GM12878 (cell line): ENCODE measurements at regions not wholly inside any gene's neighbourhood (a gene's known extent, or its start where the extent isn't known, plus 50 kb on each side); places are given as distances from the start of the nearest gene placed in this dataset.

ENCODE experiments used
- BHLHE40 ChIP-seq, 2 experiments: fragments of 450-650 bp in 1 of 2; IDR thresholded peaks; 2 replicates each; pipeline ENCODE4 v1.6.1; 2011 to 2017; ENCODE audit warnings: low read depth in 2 of 2, borderline replicate concordance in 1 of 2, improper control_type of control experiment in 1 of 2, low read length in 1 of 2, mild to moderate bottlenecking in 1 of 2
- CBFB ChIP-seq: IDR thresholded peaks from 2 replicates; pipeline ENCODE4 v1.6.1; 2016; ENCODE audit warnings: antibody characterized with exemption, low read depth
- CTCF ChIP-seq, 3 experiments: IDR thresholded peaks in 2 of 3; conservative IDR thresholded peaks in 1 of 3; 2 replicates each; pipeline ENCODE4 v1.5.1; 2011; ENCODE audit warnings: low read depth in 3 of 3, low read length in 3 of 3, mild to moderate bottlenecking in 3 of 3, control low read depth in 2 of 3, moderate library complexity in 2 of 3, inconsistent platforms in 1 of 3, mixed read lengths in 1 of 3; ENCODE audit not compliant: control insufficient read depth in 2 of 3, insufficient read depth in 1 of 3; ENCODE audit errors: extremely low read depth in 1 of 3
- EP300 ChIP-seq, 2 experiments: fragments of 150-350 bp in 1 of 2; IDR thresholded peaks; 2 replicates each; pipeline ENCODE4 v1.6.1; 2011 to 2012; ENCODE audit warnings: low read depth in 2 of 2, low read length in 2 of 2, borderline replicate concordance in 1 of 2, improper control_type of control experiment in 1 of 2, inconsistent platforms in 1 of 2; ENCODE audit not compliant: control insufficient read depth in 1 of 2
- EZH2 ChIP-seq: IDR thresholded peaks from 2 replicates; pipeline ENCODE4 v1.6.1; 2012; ENCODE audit warnings: low read depth, mild to moderate bottlenecking, control low read depth, inconsistent platforms, low read length, borderline replicate concordance; ENCODE audit not compliant: control insufficient read depth
- MXI1 ChIP-seq: fragments of 150-350 bp; IDR thresholded peaks from 2 replicates; pipeline ENCODE4 v1.6.1; 2011; ENCODE audit warnings: low read depth, mild to moderate bottlenecking, inconsistent platforms, low read length, improper control_type of control experiment
- POLR2A ChIP-seq: IDR thresholded peaks from 2 replicates; pipeline ENCODE4 v1.6.1; 2011; ENCODE audit warnings: low read depth, mild to moderate bottlenecking, low read length
- POLR2AphosphoS5 ChIP-seq: IDR thresholded peaks from 2 replicates; pipeline ENCODE4 v1.6.1; 2011; ENCODE audit warnings: mild to moderate bottlenecking, low read length, inconsistent platforms
- POU2F2 ChIP-seq: IDR thresholded peaks from 3 replicates; pipeline ENCODE4 v1.6.1; 2011; ENCODE audit warnings: low read depth, mild to moderate bottlenecking, low read length, borderline replicate concordance
- ZNF207 ChIP-seq: fragments of 450-650 bp; IDR thresholded peaks from 2 replicates; pipeline ENCODE4 v1.6.1; 2014; ENCODE audit warnings: antibody characterized with exemption, mild to moderate bottlenecking, borderline replicate concordance

- TF ChIP-seq POU2F2 = no peak
- no peak for TF ChIP-seq MXI1
- TF ChIP-seq CTCF (IDR thresholded peaks at IDR 0.05 in 2 of 3, conservative IDR thresholded peaks at IDR 0.05 in 1 of 3; ENCODE audit: control insufficient read depth in 2 of 3, extremely low read depth in 1 of 3, insufficient read depth in 1 of 3, low read depth in 3 of 3, low read length in 3 of 3) = no peak
- no peak for TF ChIP-seq EP300 (IDR thresholded peaks at IDR 0.05; ENCODE audit: borderline replicate concordance in 1 of 2, control insufficient read depth in 1 of 2, low read depth in 2 of 2, low read length in 2 of 2)
- no peak for TF ChIP-seq POLR2A
- TF ChIP-seq BHLHE40 (IDR thresholded peaks at IDR 0.05; ENCODE audit: borderline replicate concordance in 1 of 2, low read depth in 2 of 2, low read length in 1 of 2) = no peak
- no peak for TF ChIP-seq POLR2AphosphoS5
- TF ChIP-seq ZNF207 = no peak
- TF ChIP-seq EZH2 = no peak
- no peak for TF ChIP-seq CBFB
Observed at GRCh38 chr6:78380541-78380940, 486.8 kb upstream of the IRAK1BP1 start.
